Stimulated activated CD8-positive, alpha-beta memory T cell treated with anti-CD3 and anti-CD28 coated beads, Interleukin-7, amount 100 ng/mL, for 48 hours (primary cell): ENCODE measurements at regions not wholly inside any gene's neighbourhood (a gene's known extent, or its start where the extent isn't known, plus 50 kb on each side); places are given as distances from the start of the nearest gene placed in this dataset.

Experiments
- DNase-seq, 2 donors: peaks; one replicate each; pipeline ENCODE4 v3.0.0-alpha.2; 2020; ENCODE audit warnings: low read depth in 1 of 2; ENCODE audit errors: extremely low read depth in 1 of 2

- DNase-seq = no peak
These were observed 451.3 kb downstream of the NTRK3 start for GRCh38 chr15:87805117-87805820.

GRCh38 chr15:87804451-87804850 lies 452.1 kb downstream of the NTRK3 start:
- DNase-seq = no peak

GRCh38 chr15:87799838-87800237 lies 456.7 kb downstream of the NTRK3 start:
- no peak for DNase-seq

GRCh38 chr15:87799428-87799827 lies 457.1 kb downstream of the NTRK3 start:
- DNase-seq = no peak

- no peak for DNase-seq
These were observed 462.8 kb downstream of the NTRK3 start for GRCh38 chr15:87793725-87794124.

- no peak for DNase-seq
These were observed 464.1 kb downstream of the NTRK3 start for GRCh38 chr15:87792250-87793040.

GRCh38 chr15:87781959-87782625 lies 474.4 kb downstream of the NTRK3 start:
- DNase-seq = no peak

- no peak for DNase-seq
These were observed 476.8 kb downstream of the NTRK3 start for GRCh38 chr15:87779746-87780145.

GRCh38 chr15:87778358-87778757 lies 478.2 kb downstream of the NTRK3 start:
- no peak for DNase-seq

GRCh38 chr15:87777054-87777561 lies 479.4 kb downstream of the NTRK3 start:
- DNase-seq = no peak

GRCh38 chr15:87767516-87767915 lies 489.0 kb downstream of the NTRK3 start:
- DNase-seq = no peak

- DNase-seq = no peak
These were observed 491.9 kb downstream of the NTRK3 start for GRCh38 chr15:87764461-87765240.

- DNase-seq = no peak
These were observed 492.7 kb downstream of the NTRK3 start for GRCh38 chr15:87763837-87764236.

GRCh38 chr15:87761736-87762509 lies 494.6 kb downstream of the NTRK3 start:
- no peak for DNase-seq

- DNase-seq = no peak
These were observed 495.8 kb downstream of the NTRK3 start for GRCh38 chr15:87760547-87761314.

- no peak for DNase-seq
These were observed 497.6 kb downstream of the NTRK3 start for GRCh38 chr15:87758794-87759418.

- DNase-seq = no peak
These were observed 499.5 kb downstream of the NTRK3 start for GRCh38 chr15:87757084-87757483.

GRCh38 chr15:87756072-87756471 lies 500.5 kb downstream of the NTRK3 start:
- no peak for DNase-seq

- DNase-seq = no peak
These were observed 501.3 kb downstream of the NTRK3 start for GRCh38 chr15:87755226-87755625.
